ENCODE measurements at regions not wholly inside any gene's neighbourhood (a gene's known extent, or its start where the extent isn't known, plus 50 kb on each side); places are given as distances from the start of the nearest gene placed in this dataset.

- TF ChIP-seq REST (tag by site-specific recombination; IDR thresholded peaks at IDR 0.05) (no peak), SETDB1 (IDR thresholded peaks at IDR 0.05; ENCODE audit: insufficient read length, low read length) (no peak), ZNF10 (tag by site-specific recombination; IDR thresholded peaks at IDR 0.05) (no peak), ZNF639 (tag by site-specific recombination; IDR thresholded peaks at IDR 0.05) (no peak), ZBTB49 (tag by site-specific recombination; IDR thresholded peaks at IDR 0.05; ENCODE audit: low read depth) (no peak), ZNF23 (tag by site-specific recombination; IDR thresholded peaks at IDR 0.05; ENCODE audit: borderline replicate concordance) (no peak), ZIC2 (tag by site-specific recombination; IDR thresholded peaks at IDR 0.05) (no peak), PBX3 (CRISPR knock-in tag; IDR thresholded peaks at IDR 0.05) (no peak), YY1 (tag by site-specific recombination; IDR thresholded peaks at IDR 0.05) (no peak), SCRT1 (tag by site-specific recombination; IDR thresholded peaks at IDR 0.05; ENCODE audit: borderline replicate concordance) (no peak), ZNF175 (tag by site-specific recombination; IDR thresholded peaks at IDR 0.05) (no peak), SP2 (tag by site-specific recombination; IDR thresholded peaks at IDR 0.05) (no peak)
- TF ChIP-seq, protein P1, sequence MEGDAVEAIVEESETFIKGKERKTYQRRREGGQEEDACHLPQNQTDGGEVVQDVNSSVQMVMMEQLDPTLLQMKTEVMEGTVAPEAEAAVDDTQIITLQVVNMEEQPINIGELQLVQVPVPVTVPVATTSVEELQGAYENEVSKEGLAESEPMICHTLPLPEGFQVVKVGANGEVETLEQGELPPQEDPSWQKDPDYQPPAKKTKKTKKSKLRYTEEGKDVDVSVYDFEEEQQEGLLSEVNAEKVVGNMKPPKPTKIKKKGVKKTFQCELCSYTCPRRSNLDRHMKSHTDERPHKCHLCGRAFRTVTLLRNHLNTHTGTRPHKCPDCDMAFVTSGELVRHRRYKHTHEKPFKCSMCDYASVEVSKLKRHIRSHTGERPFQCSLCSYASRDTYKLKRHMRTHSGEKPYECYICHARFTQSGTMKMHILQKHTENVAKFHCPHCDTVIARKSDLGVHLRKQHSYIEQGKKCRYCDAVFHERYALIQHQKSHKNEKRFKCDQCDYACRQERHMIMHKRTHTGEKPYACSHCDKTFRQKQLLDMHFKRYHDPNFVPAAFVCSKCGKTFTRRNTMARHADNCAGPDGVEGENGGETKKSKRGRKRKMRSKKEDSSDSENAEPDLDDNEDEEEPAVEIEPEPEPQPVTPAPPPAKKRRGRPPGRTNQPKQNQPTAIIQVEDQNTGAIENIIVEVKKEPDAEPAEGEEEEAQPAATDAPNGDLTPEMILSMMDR (tag by site-specific recombination; IDR thresholded peaks at IDR 0.05): no peak
Measured at GRCh38 chrX:1767026-1767425, 152.2 kb downstream of the ASMT start.
